ENCODE measurements at regions not wholly inside any gene's neighbourhood (a gene's known extent, or its start where the extent isn't known, plus 50 kb on each side); places are given as distances from the start of the nearest gene placed in this dataset.

DNA sequence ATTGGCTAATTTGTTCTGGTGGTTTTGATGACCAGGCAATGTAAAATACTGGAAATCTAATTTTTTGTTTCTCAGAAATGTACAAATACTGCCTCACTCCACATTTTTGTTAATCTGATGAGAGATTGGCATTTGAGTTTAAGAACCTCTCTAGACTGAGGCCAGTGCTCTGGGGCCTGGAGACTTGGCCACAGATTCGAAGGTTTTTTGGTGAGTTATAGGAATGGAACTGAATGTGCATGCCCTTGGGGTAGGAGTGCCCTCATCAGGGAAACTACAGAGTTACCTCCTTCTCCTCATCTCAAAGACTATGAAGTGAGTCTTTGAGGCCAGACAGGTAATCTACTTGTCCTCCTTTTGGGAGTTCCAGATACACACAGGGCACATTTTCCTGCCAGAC, 347.9 kb downstream of the LTN1 start:
- TF ChIP-seq, protein P1, sequence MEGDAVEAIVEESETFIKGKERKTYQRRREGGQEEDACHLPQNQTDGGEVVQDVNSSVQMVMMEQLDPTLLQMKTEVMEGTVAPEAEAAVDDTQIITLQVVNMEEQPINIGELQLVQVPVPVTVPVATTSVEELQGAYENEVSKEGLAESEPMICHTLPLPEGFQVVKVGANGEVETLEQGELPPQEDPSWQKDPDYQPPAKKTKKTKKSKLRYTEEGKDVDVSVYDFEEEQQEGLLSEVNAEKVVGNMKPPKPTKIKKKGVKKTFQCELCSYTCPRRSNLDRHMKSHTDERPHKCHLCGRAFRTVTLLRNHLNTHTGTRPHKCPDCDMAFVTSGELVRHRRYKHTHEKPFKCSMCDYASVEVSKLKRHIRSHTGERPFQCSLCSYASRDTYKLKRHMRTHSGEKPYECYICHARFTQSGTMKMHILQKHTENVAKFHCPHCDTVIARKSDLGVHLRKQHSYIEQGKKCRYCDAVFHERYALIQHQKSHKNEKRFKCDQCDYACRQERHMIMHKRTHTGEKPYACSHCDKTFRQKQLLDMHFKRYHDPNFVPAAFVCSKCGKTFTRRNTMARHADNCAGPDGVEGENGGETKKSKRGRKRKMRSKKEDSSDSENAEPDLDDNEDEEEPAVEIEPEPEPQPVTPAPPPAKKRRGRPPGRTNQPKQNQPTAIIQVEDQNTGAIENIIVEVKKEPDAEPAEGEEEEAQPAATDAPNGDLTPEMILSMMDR (conservative IDR thresholded peaks at IDR 0.05; ENCODE audit: low read length): no peak
- no peak for TF ChIP-seq EZH2phosphoT487 (IDR thresholded peaks at IDR 0.05; ENCODE audit: borderline replicate concordance)

Data from Loucy (cell line).